NCI-H446 treated with DMSO at 0.1 percent for 48 hours (cell line): ENCODE measurements at regions not wholly inside any gene's neighbourhood (a gene's known extent, or its start where the extent isn't known, plus 50 kb on each side); places are given as distances from the start of the nearest gene placed in this dataset.
"Not testable (repeated sequence)": the region's sequence is repeated elsewhere in the genome, so short reads cannot be mapped to it uniquely, and the experiment has no call there.

Experiments used
- DNase-seq: peaks from one replicate; lab custom pipeline; 2025; lab: John Stamatoyannopoulos, UW

DNA sequence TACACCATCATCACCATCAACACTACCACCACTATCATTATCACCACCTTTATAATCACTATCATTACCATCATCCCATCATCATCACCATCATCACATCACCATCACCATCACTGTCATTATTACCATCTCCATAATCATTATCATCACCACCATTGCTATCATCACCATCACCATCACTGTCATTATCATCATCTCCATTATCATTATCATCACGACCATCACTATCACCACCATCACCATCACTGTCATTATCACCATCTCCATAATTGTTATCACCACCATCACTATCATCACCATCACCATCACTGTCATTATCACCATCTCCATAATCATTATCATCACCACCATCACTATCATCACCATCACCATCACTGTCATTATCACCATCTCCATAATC, 279.6 kb upstream of the HS6ST1 start:
- DNase-seq = not testable (repeated sequence)

DNA sequence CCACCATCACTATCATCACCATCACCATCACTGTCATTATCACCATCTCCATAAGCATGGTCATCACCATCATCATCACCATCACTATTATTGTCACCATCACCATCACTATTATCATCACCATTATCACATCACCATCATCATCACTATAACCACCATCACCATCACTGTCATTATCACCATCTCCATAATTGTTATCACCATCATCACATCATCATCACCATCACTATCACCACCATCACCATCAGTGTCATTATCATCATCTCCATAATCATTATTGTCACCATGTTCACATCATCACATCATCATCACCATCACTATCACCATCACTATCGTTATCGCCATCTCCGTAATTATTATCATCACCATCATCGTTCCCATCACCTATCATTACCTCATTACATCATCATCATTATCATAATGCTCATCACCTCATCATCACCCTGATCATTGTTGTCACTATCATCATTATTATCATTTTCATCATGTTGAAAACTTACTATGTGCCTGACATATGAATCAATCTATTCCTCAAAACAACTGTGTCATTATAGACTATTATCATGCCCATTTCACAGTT, 280.3 kb upstream of the HS6ST1 start:
- no peak for DNase-seq

DNA sequence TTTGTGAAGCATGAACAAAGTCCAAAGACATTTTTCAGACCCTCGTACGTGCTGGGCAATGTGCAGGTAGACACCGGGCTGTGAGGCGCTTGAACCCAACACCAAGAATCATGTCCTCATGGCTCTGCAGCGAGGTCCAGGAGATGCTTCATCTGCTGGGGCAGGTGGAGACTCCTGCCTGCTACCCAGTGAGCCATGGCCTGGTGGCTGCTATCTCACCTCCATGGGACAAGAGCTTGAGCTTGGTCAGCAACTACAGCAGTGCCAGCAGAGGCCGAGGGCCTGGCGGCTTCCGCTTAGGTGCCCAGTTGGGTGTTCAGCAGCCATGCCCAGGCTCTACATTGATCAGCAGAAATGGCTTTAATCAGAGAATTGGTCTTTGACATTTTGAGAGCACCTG, 281.0 kb upstream of the HS6ST1 start:
- no peak for DNase-seq

DNA sequence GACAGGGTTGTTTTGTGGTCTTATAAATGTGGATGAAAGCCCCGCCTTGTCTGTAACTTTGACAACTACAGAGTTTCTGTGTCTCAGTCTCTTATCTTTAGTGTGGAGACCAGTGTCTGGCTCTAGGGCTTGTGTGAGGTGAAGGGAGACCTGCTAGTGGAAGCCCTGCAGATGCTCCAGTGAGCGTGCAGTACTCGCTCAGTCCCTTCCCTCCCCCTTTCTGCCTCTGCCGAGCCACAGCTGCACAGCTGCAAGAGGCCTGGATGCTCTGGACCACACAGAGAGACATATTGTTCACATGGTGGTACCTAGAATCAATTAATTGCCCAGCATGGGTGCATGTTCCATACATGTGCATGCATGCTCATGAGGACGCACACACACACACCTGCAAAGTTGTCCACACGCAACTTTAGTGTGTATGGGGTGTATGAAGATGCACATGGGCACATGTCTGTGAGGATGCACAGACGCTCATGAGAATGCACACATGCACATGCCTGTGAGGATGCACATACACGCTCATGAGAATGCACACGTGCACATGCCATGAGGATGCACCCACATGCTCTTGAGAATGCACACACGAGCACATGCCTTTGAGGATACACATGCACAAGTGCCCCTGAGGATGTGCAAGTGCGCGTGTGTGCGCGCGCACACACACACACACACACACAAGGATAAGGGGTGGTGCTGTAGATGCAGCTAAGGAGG, 282.1 kb upstream of the HS6ST1 start:
- no peak for DNase-seq

DNA sequence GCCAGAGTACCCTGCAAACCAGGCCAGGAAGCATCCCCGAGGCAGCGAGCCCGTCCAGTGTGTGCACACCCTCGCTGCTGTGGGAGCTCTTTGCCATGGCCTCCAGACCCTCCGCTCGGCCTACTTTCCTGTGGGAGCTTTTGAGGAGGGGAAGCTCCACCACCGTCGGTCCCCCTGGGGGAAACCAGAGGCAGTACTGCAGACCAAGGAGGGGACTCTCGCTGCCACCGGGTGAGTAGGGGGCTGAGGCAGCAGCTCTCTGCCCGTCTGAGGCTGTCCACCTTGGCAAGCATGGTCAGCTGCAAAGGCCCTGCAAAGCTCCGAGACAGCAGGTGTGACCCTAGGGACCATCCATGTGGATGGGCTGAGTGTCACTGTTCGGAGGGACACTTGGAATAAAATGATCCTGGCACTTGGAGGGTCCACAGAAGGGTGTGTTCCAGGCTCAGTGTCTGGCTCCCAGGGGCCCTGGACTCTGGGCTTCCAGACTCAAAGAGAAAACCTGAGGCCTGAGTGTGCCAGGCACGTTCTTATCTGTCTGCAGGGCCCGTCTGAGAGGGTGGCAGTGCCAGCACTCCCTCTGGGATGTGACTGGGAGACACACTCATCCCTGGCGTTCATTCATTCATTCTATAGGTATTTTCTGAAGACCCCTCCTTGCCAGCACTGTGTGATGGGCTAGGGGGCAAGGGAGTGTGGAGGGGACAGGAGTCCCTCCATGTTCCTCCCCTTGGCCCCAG, 282.8 kb upstream of the HS6ST1 start:
- no peak for DNase-seq

DNA sequence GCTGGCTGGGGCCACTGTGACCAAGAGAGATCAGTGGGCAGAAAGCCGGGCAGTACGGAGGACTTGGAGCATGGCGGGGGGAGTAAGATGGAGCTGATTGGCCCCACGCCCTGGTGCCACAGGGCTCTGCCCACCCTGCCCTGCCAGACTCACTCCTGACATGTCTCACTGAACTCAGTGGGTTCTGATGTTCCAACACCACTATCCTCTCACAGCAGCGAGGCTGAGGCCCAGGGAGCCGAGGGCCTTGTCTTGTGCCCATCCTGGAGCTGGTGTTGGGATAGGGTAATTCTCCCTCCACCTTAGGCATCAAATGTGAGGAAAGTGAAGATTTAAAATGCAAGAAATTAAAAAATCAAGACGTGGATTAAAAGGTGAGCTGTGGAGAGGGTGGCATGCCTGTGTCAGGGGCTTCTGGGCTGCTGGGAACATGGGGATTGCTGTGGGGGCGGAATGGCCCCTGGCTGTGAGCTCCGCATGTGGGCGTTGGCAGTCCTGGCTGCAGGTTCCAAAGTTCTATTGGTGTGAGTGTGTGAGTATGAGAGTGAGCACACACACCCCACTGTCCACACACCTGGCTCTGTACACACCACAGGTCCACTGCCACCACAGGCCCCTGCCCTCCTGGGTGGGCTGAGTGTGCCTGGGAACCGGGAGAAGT, 283.5 kb upstream of the HS6ST1 start:
- DNase-seq = no peak

DNA sequence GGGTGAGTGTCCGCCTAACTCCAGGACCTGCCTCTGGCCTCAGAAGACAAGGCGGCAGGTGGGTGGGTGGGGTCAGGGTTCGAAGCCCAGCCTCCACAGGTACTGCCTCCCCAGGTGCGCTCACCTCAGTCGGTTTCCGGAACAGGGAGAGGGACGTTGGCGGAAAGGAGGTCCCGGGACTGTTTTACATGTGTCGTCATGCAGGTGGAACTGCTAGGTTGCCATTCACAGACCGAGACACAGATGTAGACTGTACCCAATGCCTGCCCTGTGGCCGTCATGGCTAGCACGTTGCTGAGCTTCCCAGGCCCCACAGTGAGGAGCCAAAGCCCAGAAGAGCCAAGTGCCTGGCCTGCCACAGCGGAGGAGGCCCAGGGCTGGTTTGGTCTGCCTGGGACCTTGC, 284.0 kb upstream of the HS6ST1 start:
- no peak for DNase-seq

DNA sequence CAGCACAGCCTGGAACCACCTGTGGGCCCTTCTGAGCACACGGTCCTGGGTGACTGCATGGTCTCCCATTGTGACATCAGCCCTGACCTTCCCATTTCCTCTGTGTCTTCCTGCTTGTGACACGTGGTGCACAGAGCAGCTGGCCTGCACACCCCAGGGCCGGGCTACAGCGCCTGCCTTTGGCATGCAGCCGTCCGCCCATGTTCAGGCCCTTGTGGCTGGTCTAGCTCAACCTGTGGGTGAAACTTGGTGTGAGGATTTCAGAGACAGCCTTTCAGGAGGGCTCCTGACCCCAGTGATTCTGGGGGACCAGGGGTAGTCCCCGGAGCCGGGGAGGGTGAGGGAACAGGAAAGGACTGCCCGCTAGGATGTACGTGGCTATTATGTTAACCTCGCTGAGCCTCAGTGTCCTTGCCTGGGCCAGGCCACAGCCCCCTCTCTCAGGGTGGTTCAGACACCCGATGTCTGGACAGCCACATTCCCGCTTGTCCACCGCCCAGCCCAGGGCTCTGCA, 284.8 kb upstream of the HS6ST1 start:
- no peak for DNase-seq

DNA sequence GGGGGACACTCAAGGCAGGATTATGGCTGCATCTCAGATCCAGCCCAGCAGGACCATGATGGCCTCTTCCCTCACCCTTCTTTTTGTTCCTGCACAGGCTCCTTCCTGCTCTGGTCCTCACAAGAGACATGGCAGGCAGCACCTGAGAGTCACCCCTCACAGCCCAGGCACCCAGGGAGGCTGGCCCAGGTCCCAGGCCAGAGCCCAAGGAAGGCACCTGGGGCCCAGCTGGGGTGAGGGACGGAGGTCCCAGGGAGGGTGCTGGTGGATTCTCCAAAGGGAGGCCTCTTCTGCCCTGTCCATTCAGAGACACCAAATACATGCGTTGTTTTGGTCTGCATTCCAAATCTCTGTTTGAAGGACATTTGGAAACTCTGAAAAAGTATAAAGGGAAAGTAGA, 285.4 kb upstream of the HS6ST1 start:
- DNase-seq = no peak

DNA sequence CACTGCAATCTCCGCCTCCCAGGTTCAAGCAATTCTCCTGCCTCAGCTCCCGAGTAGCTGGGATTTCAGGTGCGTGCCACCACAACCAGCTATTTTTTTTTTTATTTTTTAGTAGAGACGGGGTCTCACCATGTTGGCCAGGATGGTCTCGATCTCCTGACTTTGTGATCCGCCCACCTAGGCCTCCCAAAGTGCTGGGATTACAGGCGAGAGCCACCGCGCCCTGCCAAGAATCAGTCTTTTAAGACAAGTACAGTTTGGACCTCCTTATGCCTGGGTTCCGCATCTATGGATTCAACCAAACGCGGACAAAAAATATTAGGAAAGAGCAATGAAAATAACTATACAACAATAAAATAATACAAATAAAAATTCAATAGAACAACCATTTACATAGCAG, 285.9 kb upstream of the HS6ST1 start:
- not testable (repeated sequence) for DNase-seq

DNA sequence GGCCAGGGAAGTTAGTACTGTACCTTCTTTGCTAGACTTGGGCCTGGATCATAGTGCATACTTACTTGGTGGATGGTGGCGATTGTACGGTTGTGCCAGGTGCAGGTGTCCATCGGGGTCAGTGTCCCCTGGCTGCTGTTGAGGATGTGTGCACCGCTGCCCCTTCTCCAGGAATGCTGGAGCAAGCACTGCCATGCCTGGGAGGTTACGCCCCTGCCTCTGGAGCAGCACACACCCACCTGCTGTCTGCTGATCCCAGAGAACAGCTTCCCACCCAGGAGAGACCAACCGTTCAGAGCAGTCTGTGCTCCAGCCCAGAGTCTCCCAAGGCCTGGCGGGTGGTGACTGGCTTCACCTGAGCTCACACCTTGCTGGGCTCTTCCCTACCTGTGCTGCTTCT, 286.8 kb upstream of the HS6ST1 start:
- DNase-seq = no peak

DNA sequence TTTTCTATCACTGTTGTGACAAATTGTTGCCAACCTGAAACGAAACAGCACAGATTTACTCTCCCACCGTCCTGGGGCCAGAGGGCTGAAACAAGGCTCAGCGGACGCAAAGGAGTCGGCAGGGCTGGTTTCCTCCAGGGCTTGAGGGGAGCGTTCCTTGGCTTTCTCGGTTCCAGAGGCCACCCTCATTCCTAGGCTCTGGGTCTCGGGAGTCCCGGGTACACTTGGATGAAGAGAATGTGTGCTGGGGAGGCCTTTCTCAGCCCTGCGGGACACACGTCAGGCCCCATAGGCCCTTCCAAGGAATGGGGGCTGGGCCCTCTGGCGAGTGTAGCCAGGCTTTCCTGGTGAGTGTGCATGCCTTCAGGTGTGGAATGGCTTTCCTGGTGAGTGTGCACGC, 287.3 kb upstream of the HS6ST1 start:
- DNase-seq = no peak

DNA sequence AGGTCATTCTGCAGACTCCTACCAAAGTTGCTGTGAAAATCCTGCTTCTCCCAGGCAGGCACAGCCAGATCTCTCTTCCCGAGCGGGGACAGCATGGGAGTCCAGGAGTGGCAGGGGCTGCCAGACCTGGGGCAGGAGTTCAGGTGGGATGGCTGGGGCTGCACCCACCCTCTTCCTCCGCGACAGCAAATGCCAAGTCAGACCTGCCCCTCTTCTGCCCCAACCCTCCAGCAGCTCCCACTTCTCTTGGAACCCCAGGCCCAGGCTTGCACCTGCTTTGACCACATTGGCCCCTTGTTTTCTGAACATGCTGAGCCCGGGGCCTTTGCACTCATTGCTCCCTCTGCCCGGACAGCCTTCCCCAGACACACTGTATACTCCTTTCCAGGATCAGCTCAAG, 288.2 kb upstream of the HS6ST1 start:
- DNase-seq = no peak

DNA sequence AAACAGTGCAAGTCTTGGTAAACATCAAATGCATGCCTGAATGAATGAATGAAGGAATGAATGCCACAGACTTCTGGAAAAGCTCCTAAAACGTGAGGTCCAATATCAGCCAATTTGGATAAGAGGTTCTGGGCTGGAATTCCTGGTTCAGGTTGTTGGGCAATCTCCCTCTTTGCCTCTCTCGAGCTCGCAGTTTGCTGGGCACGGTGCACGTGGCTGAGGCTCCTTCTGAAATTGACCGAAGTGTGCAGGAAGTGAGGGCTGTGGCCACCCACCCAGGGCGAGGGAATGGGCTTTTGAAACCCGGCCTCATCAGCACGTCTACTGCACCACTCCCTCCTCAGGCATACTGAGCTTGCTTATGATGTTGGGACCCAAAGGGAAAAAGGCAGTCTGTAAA, 288.8 kb upstream of the HS6ST1 start:
- DNase-seq = no peak

DNA sequence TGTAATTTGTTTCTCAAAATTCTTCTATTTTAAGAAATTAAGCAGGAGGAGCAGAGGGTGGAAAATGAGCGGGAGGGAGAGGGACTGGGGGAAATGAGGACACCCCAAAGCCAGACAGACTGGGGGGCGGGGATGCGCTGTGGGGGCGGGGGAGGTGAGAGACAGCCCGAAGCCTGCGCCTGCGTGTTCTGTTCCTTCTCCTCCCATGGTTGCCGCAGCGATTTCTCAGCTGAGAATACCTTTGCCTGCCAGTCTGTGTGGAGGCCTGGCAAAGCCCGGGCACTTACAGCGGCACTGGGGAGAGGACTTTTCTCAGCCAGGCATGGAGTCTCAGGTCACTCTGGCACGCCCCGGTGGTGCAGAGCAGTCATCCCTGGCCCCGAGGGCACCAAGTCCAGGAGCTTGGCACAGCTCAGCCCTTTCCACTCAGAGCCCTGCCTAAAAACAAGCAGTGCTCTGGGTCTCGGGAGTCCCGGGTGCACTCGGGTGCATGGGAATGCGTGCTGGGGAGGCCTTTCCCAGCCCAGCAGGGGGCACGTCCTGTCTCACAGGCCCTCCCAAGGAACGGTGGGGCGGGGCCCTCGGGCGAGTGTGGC, 289.3 kb upstream of the HS6ST1 start:
- no peak for DNase-seq

DNA sequence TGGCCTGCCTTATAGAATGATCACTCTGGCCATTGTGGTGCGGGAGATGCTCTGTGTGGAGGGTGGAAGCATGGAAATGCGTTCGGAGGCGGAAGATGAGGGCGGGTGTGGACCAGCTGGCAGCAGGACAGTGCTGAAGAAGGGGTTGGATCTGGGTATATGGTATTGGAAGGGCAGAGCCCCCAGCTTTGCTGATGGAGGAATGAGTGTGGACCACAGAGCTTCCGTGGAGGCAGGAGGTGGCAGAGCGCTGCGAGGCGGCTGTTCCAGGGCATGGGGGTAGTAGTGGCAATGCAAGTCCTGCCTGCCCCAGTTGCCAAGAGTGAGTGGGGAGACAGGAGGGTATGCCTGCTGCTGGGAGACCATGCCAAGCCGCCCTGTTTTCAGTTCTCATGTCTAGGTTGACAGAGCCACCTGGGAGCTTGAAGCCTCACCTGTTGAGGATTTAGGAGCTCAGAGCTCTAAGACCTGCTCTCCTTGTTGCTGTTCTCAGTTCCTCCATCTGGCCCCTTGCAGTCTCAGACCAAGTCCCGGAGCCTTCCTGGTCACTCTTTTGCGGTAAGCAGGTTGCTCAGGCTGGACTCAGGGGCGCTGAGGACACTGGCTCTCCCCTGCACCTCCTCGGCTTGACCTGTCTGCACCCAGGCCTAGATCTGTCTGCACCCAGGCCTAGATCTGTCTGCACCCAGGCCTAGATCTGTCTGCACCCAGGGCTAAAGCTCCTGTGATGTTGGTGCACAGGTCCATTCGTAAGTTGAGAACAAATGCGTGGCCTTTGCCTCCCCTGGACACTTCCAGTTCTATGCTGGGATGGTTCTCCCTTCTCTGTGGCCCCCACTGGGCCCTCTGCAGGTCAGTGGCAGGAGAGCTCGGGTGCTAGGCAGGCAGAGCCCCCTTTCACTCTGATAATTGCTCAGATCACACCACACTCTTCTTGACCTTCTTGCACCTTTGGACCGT, 290.5 kb upstream of the HS6ST1 start:
- no peak for DNase-seq

DNA sequence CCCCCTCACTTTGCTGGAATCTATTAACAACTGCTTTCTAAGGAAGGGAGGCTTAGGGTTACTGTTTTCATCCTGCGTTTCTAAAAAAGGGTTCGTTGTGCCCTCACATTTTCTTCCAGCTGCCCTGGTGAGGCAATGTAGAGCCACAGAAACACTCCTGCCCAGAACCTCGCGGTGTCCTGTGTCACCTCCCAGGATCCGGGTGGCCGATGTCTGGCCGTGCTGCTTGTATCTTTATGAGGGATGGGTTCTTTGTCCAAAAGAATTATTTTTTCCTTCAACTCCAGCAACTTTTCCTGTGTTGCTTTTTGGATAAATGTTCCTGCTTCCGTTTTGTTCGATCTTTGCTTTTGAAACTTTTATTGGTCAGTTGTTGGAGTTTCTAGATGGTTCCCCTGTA, 291.8 kb upstream of the HS6ST1 start:
- DNase-seq = no peak

DNA sequence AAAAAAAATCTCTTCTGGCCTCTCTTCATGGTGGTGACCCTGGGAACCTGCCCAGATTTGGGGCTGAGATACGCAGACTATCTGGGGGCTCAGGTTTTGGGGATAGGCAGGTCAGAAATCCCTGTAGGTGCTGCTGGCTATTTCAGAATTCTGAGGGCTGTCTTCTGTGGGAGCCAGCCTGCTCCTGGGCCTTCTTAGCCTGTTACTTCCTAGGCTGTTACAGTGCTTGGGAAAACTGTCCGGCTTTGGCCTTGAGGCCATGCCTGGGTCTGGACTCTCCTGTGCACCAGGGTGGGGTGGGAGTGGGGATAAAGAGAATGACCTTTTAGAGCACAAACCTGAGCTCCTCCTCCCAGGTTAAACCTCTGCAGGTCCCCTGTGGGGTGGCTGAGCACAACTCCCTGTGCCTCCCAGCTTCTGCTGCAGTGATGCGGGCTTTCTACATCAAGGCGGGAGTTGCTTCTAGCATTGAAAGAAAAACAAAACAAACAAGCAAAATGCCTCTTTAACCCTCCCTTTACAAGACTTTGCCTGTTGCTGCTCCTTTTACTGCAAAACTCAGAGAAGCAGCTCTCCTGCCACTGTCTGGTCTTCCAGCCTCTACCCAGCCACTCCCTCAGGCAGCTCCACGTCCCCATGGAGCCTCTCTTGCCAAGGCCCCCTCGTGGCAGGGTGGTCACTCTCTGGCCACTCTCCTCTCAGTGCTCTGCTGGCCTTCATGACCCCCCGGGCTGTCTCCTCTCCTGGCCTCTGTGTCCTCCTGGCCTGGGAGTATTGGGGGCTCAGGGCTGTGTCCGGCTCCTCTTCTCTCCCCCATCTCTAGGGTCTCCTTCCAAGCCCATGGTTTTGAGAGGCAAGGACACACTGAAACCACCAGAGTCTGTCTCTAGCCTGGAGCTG, 293.0 kb upstream of the HS6ST1 start:
- no peak for DNase-seq

DNA sequence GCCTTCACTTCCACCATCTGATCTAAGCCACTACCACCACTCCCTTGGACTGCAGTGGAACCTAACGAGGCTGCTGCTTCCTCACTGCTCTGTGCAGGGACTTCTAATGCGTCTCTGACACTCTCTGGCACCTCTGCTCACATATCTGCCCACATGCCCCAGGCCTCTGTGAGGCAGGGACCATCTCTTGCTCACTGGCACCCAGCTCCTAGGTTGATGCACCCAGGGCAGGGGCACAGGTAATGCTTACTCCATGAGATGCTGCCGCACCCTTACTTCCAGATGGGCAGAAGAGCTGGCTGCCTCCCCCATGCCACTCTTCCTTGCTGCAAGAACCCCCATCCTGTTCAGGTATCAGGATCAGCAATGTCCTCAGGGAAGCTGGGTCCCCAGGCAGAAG, 294.0 kb upstream of the HS6ST1 start:
- DNase-seq = no peak

DNA sequence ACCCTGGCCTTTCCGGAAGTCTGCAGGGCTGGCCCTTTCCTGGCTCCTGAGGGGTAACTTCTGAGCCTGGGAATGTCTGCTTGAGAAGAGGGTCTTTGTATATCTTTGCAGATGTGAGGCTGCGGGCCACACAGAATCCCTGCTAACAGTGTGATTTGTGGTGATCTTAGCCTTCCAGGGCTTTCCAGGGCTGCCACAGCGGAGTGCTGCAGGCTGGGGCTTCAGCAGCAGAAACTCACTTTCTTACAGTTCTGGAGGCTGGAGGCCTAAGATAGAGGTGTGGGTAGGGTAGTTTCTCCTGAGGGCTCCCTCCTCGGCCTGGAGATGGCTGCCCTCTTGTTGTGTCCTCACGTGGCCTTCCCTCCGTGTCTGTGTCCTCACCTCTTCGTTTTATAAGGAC, 294.7 kb upstream of the HS6ST1 start:
- no peak for DNase-seq
